NB4 (cell line): ENCODE measurements at regions not wholly inside any gene's neighbourhood (a gene's known extent, or its start where the extent isn't known, plus 50 kb on each side); places are given as distances from the start of the nearest gene placed in this dataset.

ENCODE experiments used
- DNase-seq: peaks from one replicate; pipeline ENCODE4 v3.0.0; 2010; ENCODE audit warnings: low read depth
- H3K4me3 ChIP-seq: one replicate; pipeline ENCODE4 v1.5.1; 2011; ENCODE audit warnings: mild to moderate bottlenecking, low read depth, low read length, moderate library complexity
- MYC ChIP-seq: IDR thresholded peaks from 2 replicates; pipeline ENCODE4 v1.6.1; 2011; ENCODE audit warnings: low read depth, low read length
- POLR2A ChIP-seq: IDR thresholded peaks from 2 replicates; pipeline ENCODE4 v1.6.1; 2011; ENCODE audit warnings: mild to moderate bottlenecking; ENCODE audit not compliant: insufficient read length; ENCODE audit errors: extremely low read depth
- TF ChIP-seq, protein P1 (sequence below): IDR thresholded peaks from 2 replicates; pipeline ENCODE4 v1.6.1; 2011; ENCODE audit warnings: low read depth, low read length
- TF ChIP-seq, protein P2 (sequence below): IDR thresholded peaks from one replicate; pipeline ENCODE4 v1.5.1; 2012; ENCODE audit warnings: low read depth, low read length

DNA sequence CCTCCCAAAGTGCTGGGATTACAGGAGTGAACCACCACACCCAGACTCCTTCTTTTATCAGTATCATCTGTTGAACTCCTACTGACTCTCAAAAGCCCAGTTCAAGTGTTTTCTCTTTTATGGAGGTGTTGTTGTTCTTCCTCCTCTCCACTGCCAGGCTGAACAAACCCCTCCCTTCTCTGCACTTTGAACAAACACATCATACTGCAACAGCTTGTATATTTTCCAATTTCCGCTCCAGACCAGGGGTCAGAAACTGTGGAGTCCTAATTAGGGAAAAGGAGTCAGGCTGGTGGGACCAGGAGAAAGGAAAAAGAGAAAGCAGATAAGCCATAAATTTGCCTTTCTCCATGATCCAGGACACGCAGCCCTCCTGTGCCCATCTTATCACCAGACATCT, 148.1 kb upstream of the HMHB1 start:
- TF ChIP-seq MYC (no peak), POLR2A (no peak)
- TF ChIP-seq, protein P1, sequence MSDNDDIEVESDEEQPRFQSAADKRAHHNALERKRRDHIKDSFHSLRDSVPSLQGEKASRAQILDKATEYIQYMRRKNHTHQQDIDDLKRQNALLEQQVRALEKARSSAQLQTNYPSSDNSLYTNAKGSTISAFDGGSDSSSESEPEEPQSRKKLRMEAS, result no peak
- TF ChIP-seq, protein P2, sequence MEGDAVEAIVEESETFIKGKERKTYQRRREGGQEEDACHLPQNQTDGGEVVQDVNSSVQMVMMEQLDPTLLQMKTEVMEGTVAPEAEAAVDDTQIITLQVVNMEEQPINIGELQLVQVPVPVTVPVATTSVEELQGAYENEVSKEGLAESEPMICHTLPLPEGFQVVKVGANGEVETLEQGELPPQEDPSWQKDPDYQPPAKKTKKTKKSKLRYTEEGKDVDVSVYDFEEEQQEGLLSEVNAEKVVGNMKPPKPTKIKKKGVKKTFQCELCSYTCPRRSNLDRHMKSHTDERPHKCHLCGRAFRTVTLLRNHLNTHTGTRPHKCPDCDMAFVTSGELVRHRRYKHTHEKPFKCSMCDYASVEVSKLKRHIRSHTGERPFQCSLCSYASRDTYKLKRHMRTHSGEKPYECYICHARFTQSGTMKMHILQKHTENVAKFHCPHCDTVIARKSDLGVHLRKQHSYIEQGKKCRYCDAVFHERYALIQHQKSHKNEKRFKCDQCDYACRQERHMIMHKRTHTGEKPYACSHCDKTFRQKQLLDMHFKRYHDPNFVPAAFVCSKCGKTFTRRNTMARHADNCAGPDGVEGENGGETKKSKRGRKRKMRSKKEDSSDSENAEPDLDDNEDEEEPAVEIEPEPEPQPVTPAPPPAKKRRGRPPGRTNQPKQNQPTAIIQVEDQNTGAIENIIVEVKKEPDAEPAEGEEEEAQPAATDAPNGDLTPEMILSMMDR, result no peak
- no peak for DNase-seq
- no peak overlapping the region for H3K4me3 ChIP-seq

DNA sequence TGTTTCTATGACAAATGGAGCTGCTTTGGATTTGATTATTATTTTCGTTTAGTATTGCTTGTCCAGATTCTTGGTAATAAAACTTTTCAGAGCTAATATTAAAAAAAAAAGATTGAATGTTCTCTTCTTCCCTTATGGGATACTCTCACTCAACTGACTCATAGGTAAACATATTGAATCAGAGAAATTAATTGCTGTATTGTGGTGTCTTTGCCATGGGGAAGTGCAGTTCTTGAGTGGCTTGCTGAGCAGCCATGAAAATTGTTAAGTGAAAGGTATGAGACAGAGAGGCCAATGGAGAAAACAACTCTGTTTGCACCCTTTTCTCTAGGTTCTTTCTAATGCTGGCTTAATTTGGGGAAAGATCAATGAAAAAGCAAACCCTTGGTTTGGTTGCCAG, 149.9 kb upstream of the HMHB1 start:
- TF ChIP-seq POLR2A (no peak), MYC (no peak)
- TF ChIP-seq, protein P2, result no peak
- TF ChIP-seq, protein P1, result no peak
- DNase-seq, result peak; percentile 13
- H3K4me3 ChIP-seq, result no peak overlapping the region

DNA sequence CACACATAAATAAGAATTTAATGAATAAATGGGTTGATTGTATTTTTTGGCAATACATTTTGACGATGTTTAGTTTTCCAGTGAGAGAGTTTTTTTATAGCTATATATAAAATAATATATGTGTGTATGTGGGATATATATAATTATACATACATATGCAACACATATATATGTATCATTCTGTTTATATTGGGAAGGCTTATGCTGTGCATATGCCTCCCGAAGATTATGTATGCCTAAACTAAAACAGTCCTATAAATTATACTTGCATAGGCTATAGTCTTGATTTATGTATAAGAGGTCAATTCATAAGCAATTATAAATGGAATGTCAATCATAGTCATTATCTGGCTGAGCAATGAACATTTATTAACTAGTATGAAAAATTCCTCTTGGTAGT, 151.3 kb upstream of the HMHB1 start:
- H3K4me3 ChIP-seq, result no peak overlapping the region
- DNase-seq, result no peak
- TF ChIP-seq, protein P1, result no peak
- TF ChIP-seq, protein P2, result no peak
- TF ChIP-seq MYC (no peak), POLR2A (no peak)

DNA sequence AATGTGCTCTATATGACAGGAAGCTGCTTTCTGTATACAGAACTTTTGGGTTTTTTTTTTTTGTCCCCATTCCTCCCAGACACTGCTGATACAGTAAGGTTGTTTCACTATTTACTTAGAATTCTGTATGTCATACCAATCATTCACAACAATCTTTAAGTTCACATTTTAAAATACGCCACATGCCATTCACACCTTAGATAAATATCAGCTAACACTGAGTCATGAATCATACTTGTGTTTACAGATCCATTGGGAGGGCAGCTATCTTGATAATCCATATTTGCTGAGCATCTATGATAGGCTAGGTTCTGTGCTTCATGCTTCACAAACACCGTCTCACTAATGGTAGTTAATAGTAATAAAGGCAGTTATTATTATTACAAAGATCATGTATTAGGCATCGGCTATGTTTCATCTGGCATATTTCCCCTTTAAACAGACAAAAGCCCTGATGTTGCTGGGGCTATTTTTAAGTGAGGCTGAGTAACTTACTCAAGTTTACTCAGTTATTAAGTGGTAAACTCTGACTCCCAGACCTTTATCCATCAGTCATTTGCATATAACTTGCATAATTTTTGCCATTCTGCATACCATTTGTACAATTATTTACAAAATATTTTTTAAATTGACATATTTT, 152.2 kb upstream of the HMHB1 start:
- no peak overlapping the region for H3K4me3 ChIP-seq
- DNase-seq, result no peak
- TF ChIP-seq POLR2A (no peak), MYC (no peak)
- TF ChIP-seq, protein P1, result no peak
- TF ChIP-seq, protein P2, result no peak

DNA sequence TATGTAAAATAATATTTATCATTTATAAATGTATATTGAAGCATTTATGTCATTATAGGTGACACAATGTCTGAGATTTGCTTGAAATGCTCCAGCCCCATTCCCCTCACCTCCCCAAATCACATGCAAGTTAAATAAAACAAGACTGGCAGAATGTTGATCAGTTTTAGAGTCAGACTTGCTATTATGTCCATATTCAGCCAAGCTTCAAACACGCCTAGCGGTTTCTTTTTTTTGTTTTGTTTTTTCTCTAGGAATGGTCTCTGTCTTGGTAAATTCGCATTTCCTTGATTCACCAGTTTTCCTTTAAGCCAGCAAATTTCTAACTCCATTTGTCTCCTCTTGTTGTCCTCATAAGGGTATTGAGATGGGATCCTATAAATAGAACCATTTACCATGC, 153.0 kb upstream of the HMHB1 start:
- TF ChIP-seq, protein P2, result no peak
- DNase-seq, result no peak
- no peak overlapping the region for H3K4me3 ChIP-seq
